WTC11 (cell line): ENCODE measurements at regions not wholly inside any gene's neighbourhood (a gene's known extent, or its start where the extent isn't known, plus 50 kb on each side); places are given as distances from the start of the nearest gene placed in this dataset.

Experiments used
- ATAC-seq: fragments of 200-7000 bp; cut with Tn5 transposase; 2 replicates; pipeline ENCODE4 v1.10.0; 2021; ENCODE audit warnings: mild to moderate bottlenecking, moderate library complexity
- CTCF ChIA-PET: fragments of 300-600 bp; sonication (Branson Sonifier 250); formaldehyde crosslinking; loops from one replicate; lab custom pipeline; 2021; ENCODE audit warnings: antibody characterized with exemption; lab: Charles Lee
- POLR2A ChIA-PET: fragments of 350-600 bp; sonication (Branson Sonifier 250); formaldehyde crosslinking; loops from one replicate; lab custom pipeline; 2021; ENCODE audit warnings: antibody characterized with exemption; lab: Charles Lee
- DNase-seq: peaks from one replicate; pipeline ENCODE4 v3.0.0; 2021; ENCODE audit warnings: low spot score
- H3K27ac Mint-ChIP-seq: 2 replicates; pipeline ENCODE4 v1.8.0; 2021; ENCODE audit warnings: mixed read lengths
- H3K27me3 Mint-ChIP-seq: 2 replicates; pipeline ENCODE4 v1.8.0; 2021; ENCODE audit warnings: low read depth, mild to moderate bottlenecking, moderate library complexity, mixed read lengths
- H3K36me3 Mint-ChIP-seq: 2 replicates; pipeline ENCODE4 v1.8.0; 2021; ENCODE audit warnings: mixed read lengths
- H3K4me1 Mint-ChIP-seq: 2 replicates; pipeline ENCODE4 v1.8.0; 2022; ENCODE audit warnings: mixed read lengths
- H3K4me3 Mint-ChIP-seq: 2 replicates; pipeline ENCODE4 v1.8.0; 2021; ENCODE audit warnings: mild to moderate bottlenecking, moderate library complexity, mixed read lengths
- H3K9me3 Mint-ChIP-seq: 2 replicates; pipeline ENCODE4 v1.8.0; 2021; ENCODE audit warnings: mixed read lengths
- ATF1 ChIP-seq: sonication (generic); formaldehyde crosslinking; IDR thresholded peaks from 2 replicates; pipeline ENCODE4 v1.8.1; 2023; ENCODE audit warnings: mild to moderate bottlenecking, moderate library complexity, missing genetic modification reagents
- CREB1 ChIP-seq: sonication (generic); formaldehyde crosslinking; IDR thresholded peaks from 2 replicates; pipeline ENCODE4 v1.8.0; 2023; ENCODE audit warnings: mild to moderate bottlenecking, missing genetic modification reagents
- GRHL2 ChIP-seq: fragments of 250-450 bp; sonication (Bioruptor Pico); IDR thresholded peaks from 2 replicates; pipeline ENCODE4 v1.8.0; 2022; ENCODE audit warnings: mild to moderate bottlenecking, moderate library complexity; ENCODE audit not compliant: insufficient replicate concordance, severe bottlenecking
- KAT7 ChIP-seq: sonication (generic); formaldehyde crosslinking; IDR thresholded peaks from 2 replicates; pipeline ENCODE4 v1.8.1; 2023; ENCODE audit warnings: missing genetic modification reagents, mild to moderate bottlenecking, borderline replicate concordance
- NR2C2 ChIP-seq: sonication (generic); formaldehyde crosslinking; IDR thresholded peaks from 2 replicates; pipeline ENCODE4 v1.8.0; 2022; ENCODE audit warnings: mild to moderate bottlenecking, missing genetic modification reagents
- PRDM15 ChIP-seq: sonication (generic); formaldehyde crosslinking; IDR thresholded peaks from 2 replicates; pipeline ENCODE4 v1.8.0; 2022; ENCODE audit warnings: missing genetic modification reagents
- SOX15 ChIP-seq: fragments of 250-450 bp; sonication (Bioruptor Pico); IDR thresholded peaks from 2 replicates; pipeline ENCODE4 v1.9.0; 2021; ENCODE audit warnings: mild to moderate bottlenecking
- TCF7 ChIP-seq: sonication (generic); formaldehyde crosslinking; IDR thresholded peaks from 2 replicates; pipeline ENCODE4 v1.8.0; 2022; ENCODE audit warnings: mild to moderate bottlenecking, low read depth, missing genetic modification reagents, moderate library complexity
- ZBTB21 ChIP-seq: sonication (generic); formaldehyde crosslinking; IDR thresholded peaks from 2 replicates; pipeline ENCODE4 v1.8.1; 2023; ENCODE audit warnings: mild to moderate bottlenecking, missing genetic modification reagents, borderline replicate concordance
- ZNF416 ChIP-seq: fragments of 250-450 bp; sonication (Bioruptor Pico); IDR thresholded peaks from 2 replicates; pipeline ENCODE4 v1.9.0; 2021; ENCODE audit warnings: mild to moderate bottlenecking, inconsistent platforms
- ZNF512 ChIP-seq: sonication (generic); formaldehyde crosslinking; IDR thresholded peaks from 2 replicates; pipeline ENCODE4 v1.8.1; 2022; ENCODE audit warnings: missing genetic modification reagents, borderline replicate concordance
- ZNF532 ChIP-seq: fragments of 250-450 bp; sonication (Bioruptor Pico); IDR thresholded peaks from 2 replicates; pipeline ENCODE4 v1.9.0; 2021; ENCODE audit warnings: mild to moderate bottlenecking, borderline replicate concordance
- TF ChIP-seq, protein P1 (sequence below): fragments of 250-450 bp; sonication (Bioruptor Pico); IDR thresholded peaks from 2 replicates; pipeline ENCODE4 v2.1.2; 2022; ENCODE audit warnings: mild to moderate bottlenecking, moderate library complexity
- TF ChIP-seq, protein P2 (sequence below): sonication (generic); formaldehyde crosslinking; IDR thresholded peaks from 2 replicates; pipeline ENCODE4 v1.8.1; 2023; ENCODE audit warnings: mild to moderate bottlenecking, missing genetic modification reagents, moderate library complexity
- TF ChIP-seq, protein P3 (sequence below): fragments of 250-450 bp; sonication (Bioruptor Pico); IDR thresholded peaks from 2 replicates; pipeline ENCODE4 v1.9.0; 2021; ENCODE audit warnings: mild to moderate bottlenecking
- TF ChIP-seq, protein P4 (sequence below): sonication (generic); formaldehyde crosslinking; IDR thresholded peaks from 2 replicates; pipeline ENCODE4 v1.8.0; 2022; ENCODE audit warnings: mild to moderate bottlenecking, missing genetic modification reagents

GRCh38 chr6:77205936-77206335 is 257.4 kb downstream of the HTR1B start:
- Mint-ChIP-seq H3K27ac (no peak overlapping the region), H3K27me3 (no peaks in the 10 kb centered on the region), H3K9me3 (peaks cover 13% of the 10 kb centered on the region), H3K4me3 (no peak overlapping the region), H3K36me3 (no peaks in the 10 kb centered on the region), H3K4me1 (no peaks in the 10 kb centered on the region)
- no peak for TF ChIP-seq SOX15
- no peak for TF ChIP-seq ZNF532 (CRISPR knock-in tag)
- TF ChIP-seq GRHL2: no peak
- TF ChIP-seq, protein P1, sequence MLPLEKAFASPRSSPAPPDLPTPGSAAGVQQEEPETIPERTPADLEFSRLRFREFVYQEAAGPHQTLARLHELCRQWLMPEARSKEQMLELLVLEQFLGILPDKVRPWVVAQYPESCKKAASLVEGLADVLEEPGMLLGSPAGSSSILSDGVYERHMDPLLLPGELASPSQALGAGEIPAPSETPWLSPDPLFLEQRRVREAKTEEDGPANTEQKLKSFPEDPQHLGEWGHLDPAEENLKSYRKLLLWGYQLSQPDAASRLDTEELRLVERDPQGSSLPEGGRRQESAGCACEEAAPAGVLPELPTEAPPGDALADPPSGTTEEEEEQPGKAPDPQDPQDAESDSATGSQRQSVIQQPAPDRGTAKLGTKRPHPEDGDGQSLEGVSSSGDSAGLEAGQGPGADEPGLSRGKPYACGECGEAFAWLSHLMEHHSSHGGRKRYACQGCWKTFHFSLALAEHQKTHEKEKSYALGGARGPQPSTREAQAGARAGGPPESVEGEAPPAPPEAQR (CRISPR knock-in tag): no peak
- no peak for TF ChIP-seq ZBTB21 (CRISPR knock-in tag)
- TF ChIP-seq, protein P2, sequence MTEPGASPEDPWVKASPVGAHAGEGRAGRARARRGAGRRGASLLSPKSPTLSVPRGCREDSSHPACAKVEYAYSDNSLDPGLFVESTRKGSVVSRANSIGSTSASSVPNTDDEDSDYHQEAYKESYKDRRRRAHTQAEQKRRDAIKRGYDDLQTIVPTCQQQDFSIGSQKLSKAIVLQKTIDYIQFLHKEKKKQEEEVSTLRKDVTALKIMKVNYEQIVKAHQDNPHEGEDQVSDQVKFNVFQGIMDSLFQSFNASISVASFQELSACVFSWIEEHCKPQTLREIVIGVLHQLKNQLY (CRISPR knock-in tag): no peak
- no peak for TF ChIP-seq NR2C2 (CRISPR knock-in tag)
- TF ChIP-seq CREB1 (CRISPR knock-in tag): no peak
- no peak for TF ChIP-seq ZNF512
- no peak for TF ChIP-seq ZNF416 (CRISPR knock-in tag)
- no peak for TF ChIP-seq PRDM15 (CRISPR knock-in tag)
- TF ChIP-seq, protein P3, sequence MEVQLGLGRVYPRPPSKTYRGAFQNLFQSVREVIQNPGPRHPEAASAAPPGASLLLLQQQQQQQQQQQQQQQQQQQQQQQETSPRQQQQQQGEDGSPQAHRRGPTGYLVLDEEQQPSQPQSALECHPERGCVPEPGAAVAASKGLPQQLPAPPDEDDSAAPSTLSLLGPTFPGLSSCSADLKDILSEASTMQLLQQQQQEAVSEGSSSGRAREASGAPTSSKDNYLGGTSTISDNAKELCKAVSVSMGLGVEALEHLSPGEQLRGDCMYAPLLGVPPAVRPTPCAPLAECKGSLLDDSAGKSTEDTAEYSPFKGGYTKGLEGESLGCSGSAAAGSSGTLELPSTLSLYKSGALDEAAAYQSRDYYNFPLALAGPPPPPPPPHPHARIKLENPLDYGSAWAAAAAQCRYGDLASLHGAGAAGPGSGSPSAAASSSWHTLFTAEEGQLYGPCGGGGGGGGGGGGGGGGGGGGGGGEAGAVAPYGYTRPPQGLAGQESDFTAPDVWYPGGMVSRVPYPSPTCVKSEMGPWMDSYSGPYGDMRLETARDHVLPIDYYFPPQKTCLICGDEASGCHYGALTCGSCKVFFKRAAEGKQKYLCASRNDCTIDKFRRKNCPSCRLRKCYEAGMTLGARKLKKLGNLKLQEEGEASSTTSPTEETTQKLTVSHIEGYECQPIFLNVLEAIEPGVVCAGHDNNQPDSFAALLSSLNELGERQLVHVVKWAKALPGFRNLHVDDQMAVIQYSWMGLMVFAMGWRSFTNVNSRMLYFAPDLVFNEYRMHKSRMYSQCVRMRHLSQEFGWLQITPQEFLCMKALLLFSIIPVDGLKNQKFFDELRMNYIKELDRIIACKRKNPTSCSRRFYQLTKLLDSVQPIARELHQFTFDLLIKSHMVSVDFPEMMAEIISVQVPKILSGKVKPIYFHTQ (CRISPR knock-in tag): no peak
- no peak for TF ChIP-seq KAT7
- TF ChIP-seq, protein P4, sequence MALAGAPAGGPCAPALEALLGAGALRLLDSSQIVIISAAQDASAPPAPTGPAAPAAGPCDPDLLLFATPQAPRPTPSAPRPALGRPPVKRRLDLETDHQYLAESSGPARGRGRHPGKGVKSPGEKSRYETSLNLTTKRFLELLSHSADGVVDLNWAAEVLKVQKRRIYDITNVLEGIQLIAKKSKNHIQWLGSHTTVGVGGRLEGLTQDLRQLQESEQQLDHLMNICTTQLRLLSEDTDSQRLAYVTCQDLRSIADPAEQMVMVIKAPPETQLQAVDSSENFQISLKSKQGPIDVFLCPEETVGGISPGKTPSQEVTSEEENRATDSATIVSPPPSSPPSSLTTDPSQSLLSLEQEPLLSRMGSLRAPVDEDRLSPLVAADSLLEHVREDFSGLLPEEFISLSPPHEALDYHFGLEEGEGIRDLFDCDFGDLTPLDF (CRISPR knock-in tag): no peak
- no peak for TF ChIP-seq ATF1 (CRISPR knock-in tag)
- no peak for TF ChIP-seq TCF7
- no peak for DNase-seq
- ChIA-PET CTCF (no interaction called here), POLR2A (no interaction called here)
- ATAC-seq: no peak
